ENCODE measurements at regions not wholly inside any gene's neighbourhood (a gene's known extent, or its start where the extent isn't known, plus 50 kb on each side); places are given as distances from the start of the nearest gene placed in this dataset.

GRCh38 chr3:4196506-4197147 is 106.5 kb upstream of the SETMAR start:
- no peaks in the 10 kb centered on the region for H3K36me3 ChIP-seq (replicated peaks in 1 of 2; ENCODE audit: control insufficient read depth in 1 of 2, insufficient read depth in 2 of 2, low read length in 1 of 2)
- no peak overlapping the region for H2AFZ ChIP-seq (ENCODE audit: low read depth)
- no peak for TF ChIP-seq PBX3 (IDR thresholded peaks at IDR 0.05)
- no peaks in the 10 kb centered on the region for H4K20me1 ChIP-seq (ENCODE audit: insufficient read depth)
- 0% methylated on average over 1 of the region's 1 CpG for WGBS (ENCODE audit: low lambda C conversion rate)
- ChIA-PET CTCF (no interaction called here), POLR2A (no interaction called here)
- H3K9ac ChIP-seq, result no peak overlapping the region
- H3K4me1 ChIP-seq (ENCODE audit: control insufficient read depth in 1 of 2, insufficient read depth in 2 of 2, low read depth in 1 of 2, low read length in 1 of 2), result no peaks in the 10 kb centered on the region
- no peaks in the 10 kb centered on the region for H3K27me3 ChIP-seq (ENCODE audit: insufficient read depth)
- no peak overlapping the region for H3K4me2 ChIP-seq
- no peak overlapping the region for H3K4me3 ChIP-seq (ENCODE audit: low read depth in 2 of 2, low read length in 1 of 2)
- H3F3A ChIP-seq (replicated peaks; ENCODE audit: insufficient read depth), result no peaks in the 10 kb centered on the region
- H3K9me3 ChIP-seq, result no peaks in the 10 kb centered on the region
- DNase-seq, result no peak
- H3K9me2 ChIP-seq, result no peaks in the 10 kb centered on the region
- no peak overlapping the region for H3K27ac ChIP-seq (ENCODE audit: low read depth in 2 of 2, low read length in 1 of 2)
- H3K79me2 ChIP-seq (ENCODE audit: insufficient read depth), result no peaks in the 10 kb centered on the region

- CTCF ChIA-PET, result no interaction called here
- no peak overlapping the region for H2AFZ ChIP-seq (ENCODE audit: low read depth)
- H3K9me3 ChIP-seq, result no peaks in the 10 kb centered on the region
- WGBS (ENCODE audit: low lambda C conversion rate), result 17% methylated on average over 6 of the region's 6 CpGs
- H4K20me1 ChIP-seq (ENCODE audit: insufficient read depth), result no peaks in the 10 kb centered on the region
- no peaks in the 10 kb centered on the region for H3K27me3 ChIP-seq (ENCODE audit: insufficient read depth)
- no peak overlapping the region for H3K4me2 ChIP-seq
- H3K9ac ChIP-seq, result no peak overlapping the region
- no peak for DNase-seq
- no peaks in the 10 kb centered on the region for H3K9me2 ChIP-seq
- H3K4me1 ChIP-seq (ENCODE audit: control insufficient read depth in 1 of 2, insufficient read depth in 2 of 2, low read depth in 1 of 2, low read length in 1 of 2), result no peaks in the 10 kb centered on the region
- H3F3A ChIP-seq (replicated peaks; ENCODE audit: insufficient read depth), result no peaks in the 10 kb centered on the region
- H3K4me3 ChIP-seq (ENCODE audit: low read depth in 2 of 2, low read length in 1 of 2), result no peak overlapping the region
- no peaks in the 10 kb centered on the region for H3K36me3 ChIP-seq (replicated peaks in 1 of 2; ENCODE audit: control insufficient read depth in 1 of 2, insufficient read depth in 2 of 2, low read length in 1 of 2)
- POLR2A ChIA-PET, result no interaction called here
- no peak overlapping the region for H3K27ac ChIP-seq (ENCODE audit: low read depth in 2 of 2, low read length in 1 of 2)
- no peaks in the 10 kb centered on the region for H3K79me2 ChIP-seq (ENCODE audit: insufficient read depth)
- TF ChIP-seq, protein P1, sequence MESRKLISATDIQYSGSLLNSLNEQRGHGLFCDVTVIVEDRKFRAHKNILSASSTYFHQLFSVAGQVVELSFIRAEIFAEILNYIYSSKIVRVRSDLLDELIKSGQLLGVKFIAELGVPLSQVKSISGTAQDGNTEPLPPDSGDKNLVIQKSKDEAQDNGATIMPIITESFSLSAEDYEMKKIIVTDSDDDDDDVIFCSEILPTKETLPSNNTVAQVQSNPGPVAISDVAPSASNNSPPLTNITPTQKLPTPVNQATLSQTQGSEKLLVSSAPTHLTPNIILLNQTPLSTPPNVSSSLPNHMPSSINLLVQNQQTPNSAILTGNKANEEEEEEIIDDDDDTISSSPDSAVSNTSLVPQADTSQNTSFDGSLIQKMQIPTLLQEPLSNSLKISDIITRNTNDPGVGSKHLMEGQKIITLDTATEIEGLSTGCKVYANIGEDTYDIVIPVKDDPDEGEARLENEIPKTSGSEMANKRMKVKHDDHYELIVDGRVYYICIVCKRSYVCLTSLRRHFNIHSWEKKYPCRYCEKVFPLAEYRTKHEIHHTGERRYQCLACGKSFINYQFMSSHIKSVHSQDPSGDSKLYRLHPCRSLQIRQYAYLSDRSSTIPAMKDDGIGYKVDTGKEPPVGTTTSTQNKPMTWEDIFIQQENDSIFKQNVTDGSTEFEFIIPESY (IDR thresholded peaks at IDR 0.05; ENCODE audit: borderline replicate concordance, low read depth), result no peak
- no peak for TF ChIP-seq FOXJ3 (CRISPR knock-in tag; IDR thresholded peaks at IDR 0.05)
- TF ChIP-seq EZH2phosphoT487 (IDR thresholded peaks at IDR 0.05; ENCODE audit: borderline replicate concordance, low read depth), result no peak
- no peak for TF ChIP-seq USF1 (IDR thresholded peaks at IDR 0.05; ENCODE audit: borderline replicate concordance, low read depth)
- no peak for TF ChIP-seq TCF12 (IDR thresholded peaks at IDR 0.05)
- TF ChIP-seq, protein P2, sequence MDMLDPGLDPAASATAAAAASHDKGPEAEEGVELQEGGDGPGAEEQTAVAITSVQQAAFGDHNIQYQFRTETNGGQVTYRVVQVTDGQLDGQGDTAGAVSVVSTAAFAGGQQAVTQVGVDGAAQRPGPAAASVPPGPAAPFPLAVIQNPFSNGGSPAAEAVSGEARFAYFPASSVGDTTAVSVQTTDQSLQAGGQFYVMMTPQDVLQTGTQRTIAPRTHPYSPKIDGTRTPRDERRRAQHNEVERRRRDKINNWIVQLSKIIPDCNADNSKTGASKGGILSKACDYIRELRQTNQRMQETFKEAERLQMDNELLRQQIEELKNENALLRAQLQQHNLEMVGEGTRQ (IDR thresholded peaks at IDR 0.05; ENCODE audit: borderline replicate concordance, low read depth, low read length), result no peak
- no peak for TF ChIP-seq MEF2A (IDR thresholded peaks at IDR 0.05; ENCODE audit: borderline replicate concordance, low read depth)
- TF ChIP-seq PBX3 (IDR thresholded peaks at IDR 0.05), result no peak
- no peak for TF ChIP-seq MAX (IDR thresholded peaks at IDR 0.05; ENCODE audit: low read depth)
- TF ChIP-seq, protein P3, sequence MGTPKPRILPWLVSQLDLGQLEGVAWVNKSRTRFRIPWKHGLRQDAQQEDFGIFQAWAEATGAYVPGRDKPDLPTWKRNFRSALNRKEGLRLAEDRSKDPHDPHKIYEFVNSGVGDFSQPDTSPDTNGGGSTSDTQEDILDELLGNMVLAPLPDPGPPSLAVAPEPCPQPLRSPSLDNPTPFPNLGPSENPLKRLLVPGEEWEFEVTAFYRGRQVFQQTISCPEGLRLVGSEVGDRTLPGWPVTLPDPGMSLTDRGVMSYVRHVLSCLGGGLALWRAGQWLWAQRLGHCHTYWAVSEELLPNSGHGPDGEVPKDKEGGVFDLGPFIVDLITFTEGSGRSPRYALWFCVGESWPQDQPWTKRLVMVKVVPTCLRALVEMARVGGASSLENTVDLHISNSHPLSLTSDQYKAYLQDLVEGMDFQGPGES (IDR thresholded peaks at IDR 0.05; ENCODE audit: low read depth, low read length), result no peak
- TF ChIP-seq, protein P4, sequence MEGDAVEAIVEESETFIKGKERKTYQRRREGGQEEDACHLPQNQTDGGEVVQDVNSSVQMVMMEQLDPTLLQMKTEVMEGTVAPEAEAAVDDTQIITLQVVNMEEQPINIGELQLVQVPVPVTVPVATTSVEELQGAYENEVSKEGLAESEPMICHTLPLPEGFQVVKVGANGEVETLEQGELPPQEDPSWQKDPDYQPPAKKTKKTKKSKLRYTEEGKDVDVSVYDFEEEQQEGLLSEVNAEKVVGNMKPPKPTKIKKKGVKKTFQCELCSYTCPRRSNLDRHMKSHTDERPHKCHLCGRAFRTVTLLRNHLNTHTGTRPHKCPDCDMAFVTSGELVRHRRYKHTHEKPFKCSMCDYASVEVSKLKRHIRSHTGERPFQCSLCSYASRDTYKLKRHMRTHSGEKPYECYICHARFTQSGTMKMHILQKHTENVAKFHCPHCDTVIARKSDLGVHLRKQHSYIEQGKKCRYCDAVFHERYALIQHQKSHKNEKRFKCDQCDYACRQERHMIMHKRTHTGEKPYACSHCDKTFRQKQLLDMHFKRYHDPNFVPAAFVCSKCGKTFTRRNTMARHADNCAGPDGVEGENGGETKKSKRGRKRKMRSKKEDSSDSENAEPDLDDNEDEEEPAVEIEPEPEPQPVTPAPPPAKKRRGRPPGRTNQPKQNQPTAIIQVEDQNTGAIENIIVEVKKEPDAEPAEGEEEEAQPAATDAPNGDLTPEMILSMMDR (IDR thresholded peaks at IDR 0.05), result no peak
- no peak for TF ChIP-seq TAF1 (IDR thresholded peaks at IDR 0.05; ENCODE audit: borderline replicate concordance, low read depth, low read length)
- no peak for TF ChIP-seq TEAD4 (IDR thresholded peaks at IDR 0.05; ENCODE audit: borderline replicate concordance, insufficient read depth)
- no peak for TF ChIP-seq FOXM1 (IDR thresholded peaks at IDR 0.05; ENCODE audit: low read depth)
- no peak for TF ChIP-seq EP300 (IDR thresholded peaks at IDR 0.05; ENCODE audit: borderline replicate concordance in 1 of 2, low read depth in 1 of 2, low read length in 1 of 2)
Observed at GRCh38 chr3:4197670-4198069, 105.5 kb upstream of the SETMAR start.
